ENCODE measurements at regions not wholly inside any gene's neighbourhood (a gene's known extent, or its start where the extent isn't known, plus 50 kb on each side); places are given as distances from the start of the nearest gene placed in this dataset.
"Not testable (repeated sequence)": the region's sequence is repeated elsewhere in the genome, so short reads cannot be mapped to it uniquely, and the experiment has no call there.

GRCh38 chr2:185988907-185989306 lies 250.3 kb downstream of the FSIP2 start:
- DNase-seq (ENCODE audit: low spot score) = not testable (repeated sequence)

- no peak for DNase-seq (ENCODE audit: low spot score)
These were observed 252.4 kb downstream of the FSIP2 start for GRCh38 chr2:185990861-185991525.

GRCh38 chr2:185998562-185999070 lies 260.0 kb downstream of the FSIP2 start:
- no peak for DNase-seq (ENCODE audit: low spot score)

DNA sequence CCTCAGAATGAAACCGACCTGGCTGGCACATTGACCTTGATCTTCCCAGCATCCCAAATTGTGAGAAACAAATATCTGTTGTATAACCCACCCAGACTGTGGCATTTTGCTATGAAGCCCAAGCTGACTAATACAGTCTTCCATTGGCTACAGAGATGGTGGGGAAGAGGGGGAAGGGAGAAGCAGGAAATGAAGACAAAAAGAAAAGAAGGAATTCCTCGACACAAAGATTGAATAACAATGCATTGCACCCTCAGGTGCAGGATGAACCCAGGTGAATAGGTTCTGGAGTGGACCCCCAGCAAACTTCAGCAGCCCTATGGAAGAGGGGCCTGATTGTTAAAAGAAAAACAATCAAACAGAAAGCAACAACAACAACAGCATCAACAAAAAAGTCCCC lies 270.7 kb downstream of the FSIP2 start:
- no peak for DNase-seq (ENCODE audit: low spot score)

- DNase-seq (ENCODE audit: low spot score) = no peak
These were observed 278.7 kb downstream of the FSIP2 start for GRCh38 chr2:186017278-186017677.

- DNase-seq (ENCODE audit: low spot score) = no peak
These were observed 286.3 kb downstream of the FSIP2 start for GRCh38 chr2:186024921-186025320.

GRCh38 chr2:186027922-186028321 lies 289.3 kb downstream of the FSIP2 start:
- DNase-seq (ENCODE audit: low spot score) = no peak

GRCh38 chr2:186031229-186031628 lies 292.6 kb downstream of the FSIP2 start:
- no peak for DNase-seq (ENCODE audit: low spot score)

GRCh38 chr2:186032102-186032738 lies 293.6 kb downstream of the FSIP2 start:
- DNase-seq (ENCODE audit: low spot score) = no peak

GRCh38 chr2:186032930-186033329 lies 294.3 kb downstream of the FSIP2 start:
- no peak for DNase-seq (ENCODE audit: low spot score)

- no peak for DNase-seq (ENCODE audit: low spot score)
These were observed 294.9 kb downstream of the FSIP2 start for GRCh38 chr2:186033541-186033940.

GRCh38 chr2:186036862-186037449 lies 298.4 kb downstream of the FSIP2 start:
- no peak for DNase-seq (ENCODE audit: low spot score)

DNA sequence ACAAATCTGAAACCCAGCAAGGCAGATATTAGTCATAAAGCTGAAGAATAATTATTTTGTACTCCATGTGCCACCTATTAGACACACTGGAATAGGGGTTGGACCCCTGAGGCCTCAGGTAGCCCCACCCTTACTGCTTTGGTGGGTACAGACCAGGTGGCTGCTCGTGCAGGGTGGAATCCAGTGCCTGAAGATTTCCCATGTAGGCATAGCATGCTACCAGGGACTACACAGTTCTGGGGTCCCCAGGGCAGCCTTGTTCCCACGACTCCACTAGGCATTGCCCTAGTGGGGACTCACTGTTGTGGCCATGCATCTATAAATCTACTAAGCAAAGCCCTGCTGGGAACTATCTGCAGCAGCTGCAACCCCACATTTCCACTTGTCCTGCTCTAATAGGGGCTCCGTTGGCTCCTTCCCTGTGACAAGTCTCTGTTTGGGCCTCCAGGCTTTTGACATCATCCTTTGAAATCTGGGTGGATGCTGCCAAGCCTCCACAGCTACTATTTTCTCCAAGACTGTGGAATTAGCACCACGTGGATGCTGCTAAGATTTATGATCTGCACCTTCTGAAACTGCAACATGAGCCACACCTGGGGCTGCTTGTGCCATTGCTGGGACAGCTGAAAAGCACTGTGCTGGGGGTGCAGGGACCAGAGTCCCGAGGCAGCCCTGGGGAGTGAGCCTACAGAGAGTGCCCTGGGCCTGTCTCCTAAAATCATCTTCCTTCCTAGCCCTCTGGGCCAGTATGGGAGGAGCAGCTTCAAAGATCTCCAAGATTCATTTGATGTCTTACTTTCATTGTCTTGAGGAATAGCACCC lies 303.8 kb downstream of the FSIP2 start:
- no peak for DNase-seq (ENCODE audit: low spot score)

DNA sequence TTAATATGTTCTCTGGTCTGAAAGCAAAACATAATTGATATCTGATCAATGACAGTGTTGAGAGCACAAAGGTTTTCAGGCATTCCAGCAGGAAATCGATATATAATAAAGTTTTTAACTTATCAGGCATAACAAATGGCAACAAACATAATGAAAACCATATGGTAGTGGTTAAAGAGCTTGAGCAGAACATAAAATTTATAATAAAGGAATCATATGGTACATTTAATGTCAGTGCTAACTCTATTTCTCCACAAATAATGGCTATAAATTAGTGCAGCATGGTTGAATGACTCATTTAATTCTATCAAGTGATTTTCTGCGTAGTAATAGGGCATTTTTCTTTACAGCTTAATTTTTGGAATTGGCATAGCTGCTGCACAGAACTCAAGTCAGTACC lies 306.2 kb downstream of the FSIP2 start:
- DNase-seq (ENCODE audit: low spot score) = no peak

DNA sequence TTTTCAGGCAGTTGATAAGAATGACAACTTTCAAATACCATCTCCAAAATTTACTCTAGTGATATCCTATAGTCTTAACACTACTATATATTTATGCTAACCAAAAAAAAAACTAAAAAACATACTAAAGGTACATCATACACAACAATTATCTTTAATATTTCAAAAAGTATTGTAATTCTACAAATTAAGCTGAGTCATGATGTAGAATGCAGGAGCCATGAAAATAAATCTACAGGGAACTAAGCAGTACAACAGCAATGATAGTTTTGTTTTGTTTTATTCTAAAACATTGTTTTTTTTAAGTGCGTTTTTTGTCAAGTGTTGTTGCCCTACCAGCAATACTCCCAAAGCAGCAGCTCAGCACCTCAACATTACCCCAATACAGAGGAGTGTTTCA lies 314.3 kb downstream of the FSIP2 start:
- no peak for DNase-seq (ENCODE audit: low spot score)

DNA sequence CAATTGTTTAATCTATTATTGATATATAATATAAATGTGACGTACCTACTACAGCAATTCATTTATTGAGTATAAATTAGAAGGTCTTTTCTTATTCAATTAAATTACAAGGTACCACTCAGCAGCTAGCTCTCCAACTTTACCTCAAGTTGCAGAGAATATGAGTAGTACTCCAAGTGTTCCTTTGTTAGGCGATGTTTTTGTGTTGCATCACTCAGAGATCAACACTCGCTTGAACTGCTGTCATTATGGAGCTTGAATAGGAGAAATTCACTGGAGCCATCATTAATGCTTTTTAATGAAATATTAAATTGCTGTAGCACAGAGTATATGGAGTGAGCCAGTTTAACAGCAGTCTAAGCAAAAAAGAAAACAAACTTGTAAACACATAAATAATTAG lies 320.0 kb downstream of the FSIP2 start:
- DNase-seq (ENCODE audit: low spot score) = no peak

DNA sequence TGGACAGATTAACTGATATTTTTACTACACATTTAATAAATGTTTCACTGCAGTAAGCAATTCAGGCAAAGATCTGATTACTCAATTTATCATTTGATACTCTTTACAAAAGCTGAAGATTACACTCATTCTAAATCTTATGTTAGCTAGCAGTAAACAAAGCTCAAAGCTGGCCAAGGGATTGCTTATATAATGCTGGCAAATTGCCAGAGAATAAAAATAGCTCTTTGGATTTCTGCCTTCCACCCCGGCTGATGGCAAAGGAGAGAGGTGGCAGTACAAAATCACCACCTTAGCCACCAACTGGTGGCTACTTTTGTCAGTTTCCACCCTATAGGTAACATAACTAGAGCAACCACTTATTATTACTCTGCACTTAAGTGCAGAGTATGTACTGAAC lies 320.5 kb downstream of the FSIP2 start:
- DNase-seq (ENCODE audit: low spot score) = peak; percentile 10

DNA sequence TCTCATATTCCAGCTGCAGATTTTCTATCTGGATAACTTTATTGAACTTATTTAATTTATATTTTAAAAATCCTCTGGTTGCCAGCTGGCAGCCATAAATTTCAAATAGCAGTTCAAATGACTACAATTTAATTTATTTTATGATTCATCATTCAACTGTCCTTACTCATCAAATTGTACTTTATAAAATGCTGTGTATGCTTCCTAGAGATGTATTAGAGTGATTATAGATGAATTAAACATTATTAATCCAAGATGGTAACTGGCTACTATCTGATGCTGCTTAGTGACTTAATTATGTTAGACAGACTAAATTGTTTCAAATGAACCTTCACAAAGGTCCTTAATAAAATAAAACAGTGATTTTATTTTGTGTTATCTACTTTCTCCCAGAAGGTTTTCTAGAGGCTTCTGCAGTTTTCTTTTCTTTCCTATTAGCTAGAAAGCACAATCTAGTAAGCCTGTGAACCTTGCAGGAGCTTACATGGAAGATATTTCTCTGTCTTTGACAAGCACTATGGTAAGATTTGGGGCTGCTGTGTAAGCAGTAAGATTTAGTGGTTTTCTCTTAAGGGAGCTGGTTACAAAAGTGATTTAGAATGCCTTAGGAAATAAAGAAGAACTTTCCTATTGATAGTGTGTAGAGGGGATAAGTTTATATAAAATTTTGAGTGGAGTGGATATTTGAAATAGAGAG lies 322.3 kb downstream of the FSIP2 start:
- no peak for DNase-seq (ENCODE audit: low spot score)

DNA sequence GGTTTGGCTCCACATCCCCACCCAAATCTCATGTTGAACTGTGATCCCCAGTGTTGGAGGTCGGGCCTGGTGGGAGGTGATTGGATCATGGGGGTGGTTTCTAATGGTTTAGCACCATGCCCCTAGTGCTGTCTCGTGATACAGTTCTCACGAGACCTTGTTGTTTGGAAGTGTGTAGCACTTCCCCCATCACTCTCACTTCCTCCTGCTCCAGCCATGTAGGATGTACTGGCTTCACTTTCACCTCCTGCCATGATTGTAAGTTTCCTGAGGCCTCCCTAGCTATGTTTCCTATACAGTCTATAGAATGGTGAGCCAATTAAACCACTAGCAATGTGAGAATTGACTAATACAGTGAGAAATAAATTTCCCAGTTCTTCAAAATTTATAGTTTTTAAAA lies 325.9 kb downstream of the FSIP2 start:
- DNase-seq (ENCODE audit: low spot score) = no peak

DNA sequence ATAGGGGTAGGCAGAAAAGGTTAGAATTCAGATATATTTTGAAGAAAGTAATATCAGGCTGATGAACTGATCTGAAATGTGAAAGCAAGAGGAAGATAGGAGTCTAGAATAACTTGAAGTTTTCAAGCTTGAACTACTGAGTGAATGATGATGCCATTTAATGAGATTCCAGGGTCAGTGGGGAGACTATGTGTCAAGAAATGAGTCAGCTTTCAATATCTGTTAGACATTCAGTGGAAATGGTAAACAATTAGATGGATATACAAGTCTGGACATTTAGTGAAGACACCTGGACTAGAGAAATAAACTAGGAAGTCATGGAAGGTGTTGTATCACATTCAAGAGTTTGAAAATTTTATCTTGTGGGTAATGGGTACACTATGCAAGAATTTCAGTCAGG lies 326.9 kb downstream of the FSIP2 start:
- DNase-seq (ENCODE audit: low spot score) = no peak

DNA sequence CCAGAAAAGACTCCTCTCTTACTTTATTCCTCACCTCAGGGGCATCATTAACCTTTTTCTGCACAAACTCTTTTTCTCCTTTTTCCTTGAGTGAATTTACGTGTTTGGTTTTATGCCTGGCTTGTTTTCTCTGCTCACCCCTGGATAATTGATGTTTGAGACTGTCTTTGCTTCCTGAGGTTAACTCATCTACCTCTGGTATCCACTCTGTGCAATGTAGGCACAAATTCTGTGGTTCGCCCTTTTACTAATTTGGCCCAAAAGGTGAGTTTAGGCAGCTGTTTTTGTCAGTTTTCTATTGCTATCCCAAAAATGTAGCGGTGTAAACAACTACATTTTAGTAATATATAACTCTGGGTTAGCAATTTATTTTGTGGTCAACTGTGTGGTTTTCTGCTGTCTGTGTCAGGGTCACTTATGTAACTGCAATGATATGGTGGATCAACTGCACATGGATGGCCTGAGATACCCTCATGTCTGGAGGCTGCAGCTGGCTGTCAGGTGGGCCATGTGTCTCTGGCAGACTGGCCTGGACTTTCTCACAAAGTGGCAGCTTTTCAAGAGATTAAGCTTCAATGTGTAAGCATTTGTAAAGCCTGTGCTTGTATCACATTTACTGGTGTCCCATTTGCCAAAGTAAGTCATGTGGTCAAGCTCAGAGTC lies 329.7 kb downstream of the FSIP2 start:
- no peak for DNase-seq (ENCODE audit: low spot score)

All from kidney capillary endothelial cell (primary cell).